HL-60/S4 treated with retinoic acid at 250 ng/mL for 4 days and 3 days (cell line): ENCODE measurements at regions not wholly inside any gene's neighbourhood (a gene's known extent, or its start where the extent isn't known, plus 50 kb on each side); places are given as distances from the start of the nearest gene placed in this dataset.
"Not testable (repeated sequence)": the region's sequence is repeated elsewhere in the genome, so short reads cannot be mapped to it uniquely, and the experiment has no call there.

Experiments used
- in situ Hi-C: fragments of 300-500 bp; cut with MboI; formaldehyde crosslinking; loops from 2 replicates; pipeline ENCODE4 v1.7.0; 2022; ENCODE audit warnings: low sequenced_read_pairs

DNA sequence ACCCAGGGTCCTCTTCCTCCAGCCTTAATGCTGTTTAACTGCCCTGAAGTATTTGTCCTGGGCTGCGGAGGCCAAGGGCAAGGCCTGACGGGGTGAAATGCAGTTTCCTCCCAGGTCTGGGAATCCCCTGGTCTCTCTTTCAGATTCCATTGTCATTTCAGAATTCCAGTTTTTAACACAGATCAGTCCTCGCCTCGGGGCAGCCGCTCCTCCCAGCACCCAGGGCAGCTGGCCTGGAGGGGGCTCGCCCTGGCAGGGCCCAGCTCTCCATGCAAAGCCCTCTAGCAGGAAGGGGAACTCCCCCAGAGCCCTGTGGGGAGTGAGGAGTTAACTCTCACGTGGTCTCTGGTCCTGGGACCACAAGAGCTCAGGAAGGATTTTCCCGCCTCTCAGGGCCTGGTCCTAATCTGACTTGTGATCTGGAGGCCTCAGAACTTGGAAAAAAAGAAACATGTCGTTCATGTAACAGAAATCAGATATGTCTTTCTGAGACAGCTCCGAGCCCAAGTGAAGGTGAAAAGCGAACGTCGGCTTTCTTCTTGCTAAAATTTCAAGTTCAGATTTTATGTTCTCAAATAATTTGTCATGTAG is 265.6 kb upstream of the SFSWAP start:
- in situ Hi-C loops: no loop called here

GRCh38 chr12:131445795-131446194 is 265.1 kb upstream of the SFSWAP start:
- in situ Hi-C loops: no loop called here

DNA sequence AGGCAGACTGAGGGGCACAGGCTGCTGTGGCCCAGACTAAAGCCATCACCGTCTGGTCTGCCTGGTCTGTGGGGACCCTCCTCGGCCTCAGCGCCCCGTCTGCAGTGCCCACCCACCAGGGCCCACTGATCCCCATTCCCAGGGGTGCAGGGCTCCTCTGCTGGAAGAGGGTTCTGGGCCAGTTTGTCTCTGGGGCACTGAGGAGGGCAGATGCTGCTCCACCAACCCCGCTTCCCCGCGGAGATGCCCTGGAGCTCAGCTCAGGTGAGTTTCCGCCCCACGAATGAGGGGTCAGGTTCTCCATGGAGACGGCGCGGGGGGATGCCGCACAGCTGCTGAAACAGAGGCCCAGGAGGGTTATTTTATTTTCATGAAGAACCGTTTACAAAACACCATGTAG is 263.3 kb upstream of the SFSWAP start:
- in situ Hi-C loops: not testable (repeated sequence)

DNA sequence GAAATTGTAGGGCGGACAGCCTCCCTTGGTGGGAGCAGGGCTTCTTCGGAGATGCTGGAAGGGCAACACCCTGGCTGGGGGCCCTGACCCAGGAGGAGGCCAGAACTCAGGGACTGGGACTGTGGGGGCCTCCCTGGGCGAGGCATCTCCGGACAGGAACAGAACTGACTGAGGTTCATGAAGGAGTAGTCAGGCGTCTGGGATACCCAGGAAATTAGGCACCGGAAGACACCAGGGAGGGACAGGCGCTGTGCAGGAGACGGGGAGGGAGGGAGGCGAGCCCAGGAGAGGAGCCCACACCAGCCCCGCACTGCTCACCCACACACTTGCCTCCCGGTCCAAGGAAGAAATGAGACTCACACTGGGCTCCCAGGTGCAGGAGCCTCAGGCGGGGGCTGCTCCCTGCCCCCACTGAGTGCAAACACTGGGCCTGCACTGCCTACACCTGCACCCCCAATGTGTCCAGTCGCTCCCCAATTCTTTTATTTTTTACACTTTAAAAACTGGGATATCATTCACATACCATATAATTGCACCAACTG is 262.6 kb upstream of the SFSWAP start:
- in situ Hi-C loops: no loop called here

GRCh38 chr12:131449027-131449426 is 261.9 kb upstream of the SFSWAP start:
- in situ Hi-C loops: no loop called here

DNA sequence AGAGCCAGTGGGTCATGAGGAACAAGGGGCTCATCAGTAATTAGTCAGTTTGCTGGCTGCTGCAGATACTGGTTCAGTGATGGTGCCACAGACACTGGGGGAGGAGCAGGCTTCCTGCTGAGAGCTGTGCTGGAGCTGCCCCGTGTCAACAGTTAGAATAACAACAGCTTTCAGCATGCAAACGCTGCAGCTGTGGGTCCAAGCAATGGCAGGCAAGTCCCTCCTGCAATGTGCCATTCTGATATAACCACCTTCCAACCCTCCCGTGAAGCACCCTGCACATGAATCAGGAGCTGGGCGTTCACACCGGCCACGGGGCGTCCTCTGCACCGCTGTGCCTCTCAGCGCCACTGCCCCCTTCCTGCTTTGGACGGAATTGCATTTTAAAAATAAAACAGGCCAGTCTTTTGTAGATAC is 258.4 kb upstream of the SFSWAP start:
- in situ Hi-C loops: no loop called here

GRCh38 chr12:131454418-131455217 is 256.3 kb upstream of the SFSWAP start:
- in situ Hi-C loops: no loop called here

- in situ Hi-C loops: no loop called here
Observed at GRCh38 chr12:131455218-131455506, 255.7 kb upstream of the SFSWAP start.

DNA sequence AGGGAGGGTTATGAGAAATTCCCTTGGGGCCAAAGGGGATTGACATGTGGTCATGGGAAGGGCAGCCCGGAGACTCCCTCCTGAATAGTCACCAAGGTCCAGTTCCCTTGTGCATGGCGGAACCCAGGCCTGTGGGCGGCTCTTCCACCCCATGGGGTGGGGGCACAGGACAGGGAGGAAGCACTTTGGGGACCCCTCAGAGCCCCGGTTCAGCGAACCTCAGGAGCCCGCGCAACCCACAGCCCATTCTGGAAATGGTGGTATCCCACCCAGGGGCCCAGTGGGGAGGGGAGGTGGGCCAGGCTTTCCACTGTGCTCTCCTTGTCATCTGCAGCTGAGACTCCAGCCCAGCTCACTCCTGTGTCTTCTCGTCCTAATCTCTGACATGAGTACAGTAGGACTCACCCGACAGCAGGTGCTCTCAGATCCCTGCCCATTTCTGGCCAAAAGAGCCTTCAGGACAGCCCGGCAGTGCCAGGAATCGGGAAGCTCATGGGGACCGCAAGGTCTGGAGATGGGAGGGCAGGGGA is 255.2 kb upstream of the SFSWAP start:
- in situ Hi-C loops: no loop called here

DNA sequence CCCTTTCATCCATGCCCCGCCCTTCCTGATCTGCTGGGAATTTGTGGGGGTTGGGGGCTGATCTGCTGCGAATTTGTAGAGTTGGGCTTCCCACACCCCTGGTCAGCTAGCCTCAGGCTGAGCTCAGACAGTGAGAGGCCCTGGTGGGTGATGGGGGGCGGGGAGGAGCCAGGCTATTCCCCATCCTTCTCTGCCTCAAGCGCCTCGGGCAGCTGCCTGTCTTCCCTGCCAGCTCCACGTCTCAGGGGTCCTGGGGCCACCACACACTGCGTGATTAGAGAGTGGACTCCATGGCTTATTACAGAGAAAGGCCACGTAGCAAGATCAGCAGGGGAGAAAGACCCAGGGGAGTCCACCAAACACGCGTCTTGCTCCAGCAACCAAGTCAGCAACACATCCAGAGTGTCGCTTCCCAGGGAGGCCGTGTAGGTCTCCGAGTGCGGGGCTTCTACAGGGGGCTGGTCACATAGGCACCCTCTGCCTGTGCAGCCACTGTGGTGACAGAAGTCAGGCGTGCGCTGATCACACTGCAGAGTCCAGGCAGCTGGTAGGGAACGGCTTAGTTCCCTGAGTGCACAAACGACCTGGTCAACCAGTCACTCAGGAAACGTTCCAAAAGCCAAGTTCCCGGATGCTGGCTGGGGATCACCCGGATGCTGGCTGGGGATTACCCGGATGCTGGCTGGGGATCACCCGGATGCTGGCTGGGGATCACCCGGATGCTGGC is 254.4 kb upstream of the SFSWAP start:
- in situ Hi-C loops: no loop called here

DNA sequence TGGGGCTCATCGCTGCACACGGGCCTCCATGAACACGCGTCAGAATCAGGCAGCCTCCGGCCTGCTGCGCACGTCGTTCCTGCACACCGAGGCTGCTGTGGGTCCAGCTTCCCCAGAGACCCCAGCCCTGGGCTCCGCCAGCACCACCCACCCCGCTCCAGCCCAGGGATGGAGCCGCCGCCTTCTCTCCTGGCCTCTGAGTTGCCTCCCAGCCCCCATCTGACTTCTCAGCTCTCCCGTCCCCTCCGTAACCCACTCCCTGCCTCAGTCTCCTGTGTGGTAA is 253.9 kb upstream of the SFSWAP start:
- in situ Hi-C loops: no loop called here

DNA sequence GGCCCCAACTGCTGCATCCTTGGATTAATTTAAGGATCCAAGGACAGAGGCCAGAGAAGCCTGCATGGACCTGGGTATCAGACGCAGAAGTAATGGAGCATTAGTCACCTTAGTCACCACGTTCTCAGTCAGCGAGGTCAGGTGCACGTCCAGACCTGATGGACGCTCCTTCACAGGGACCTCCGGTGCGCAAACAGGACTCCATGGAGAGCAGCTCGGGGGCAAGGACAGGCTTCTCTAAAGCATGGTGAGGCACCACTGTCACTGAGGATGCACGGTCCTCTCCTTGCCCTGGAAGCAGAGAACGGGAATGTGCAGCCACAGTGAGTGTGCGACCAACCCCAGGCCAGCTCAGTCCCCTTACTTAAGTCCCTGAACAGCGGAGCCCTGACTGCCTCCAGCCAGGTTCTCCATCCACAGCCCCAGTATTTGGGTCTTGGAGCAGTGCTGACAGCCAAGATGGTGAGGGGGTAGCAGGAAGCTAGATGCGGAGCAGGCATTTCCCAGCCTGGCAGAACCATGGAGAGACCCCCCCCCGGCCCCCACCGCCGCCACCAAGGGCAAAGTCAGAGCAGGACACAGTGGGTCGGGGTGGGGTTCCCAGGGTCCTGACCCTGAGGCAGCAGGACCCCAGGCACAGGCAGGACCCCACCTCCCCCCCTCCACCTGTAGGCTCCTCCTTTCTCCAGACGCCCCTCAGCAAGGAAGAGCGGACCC is 253.4 kb upstream of the SFSWAP start:
- in situ Hi-C loops: no loop called here

DNA sequence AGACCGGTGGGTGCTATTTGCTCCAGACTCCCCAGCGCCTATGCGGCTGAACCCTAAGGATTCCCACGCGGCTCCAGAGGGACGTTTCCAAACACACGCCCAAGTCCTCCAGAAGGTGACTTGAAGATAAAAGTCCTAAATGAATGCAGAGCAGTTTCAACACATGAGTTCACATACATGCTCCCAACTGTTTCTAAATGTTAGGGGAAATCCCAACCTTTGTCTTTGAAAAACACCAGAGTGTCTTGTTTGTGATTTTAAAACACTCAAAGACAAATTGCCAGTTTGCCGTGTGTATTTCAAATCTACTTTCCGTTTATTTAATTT is 252.9 kb upstream of the SFSWAP start:
- in situ Hi-C loops: no loop called here

GRCh38 chr12:131458931-131459772 is 251.7 kb upstream of the SFSWAP start:
- in situ Hi-C loops: no loop called here

- in situ Hi-C loops: no loop called here
Observed at GRCh38 chr12:131459773-131460365, 251.0 kb upstream of the SFSWAP start.

GRCh38 chr12:131460520-131460919 is 250.4 kb upstream of the SFSWAP start:
- in situ Hi-C loops: no loop called here

DNA sequence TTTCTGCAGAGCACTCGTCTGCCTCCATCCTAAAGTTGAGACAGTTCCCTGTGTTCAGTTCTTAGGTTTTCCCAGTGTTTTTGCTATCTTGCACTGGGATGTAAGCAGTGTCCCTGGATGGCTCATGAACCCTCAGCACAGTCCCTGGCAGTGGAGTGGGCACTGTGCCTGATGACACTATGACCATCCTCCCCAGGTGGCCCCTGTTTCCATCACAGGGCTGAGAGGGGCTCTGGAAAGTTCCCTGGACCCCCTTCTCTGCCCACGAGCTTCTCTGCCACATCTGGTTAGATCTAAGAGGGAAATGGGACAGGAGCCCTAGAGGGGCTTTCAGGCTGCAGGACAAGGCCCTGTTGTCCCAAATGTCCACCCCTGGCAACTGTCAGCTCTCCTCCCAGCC is 249.8 kb upstream of the SFSWAP start:
- in situ Hi-C loops: no loop called here

DNA sequence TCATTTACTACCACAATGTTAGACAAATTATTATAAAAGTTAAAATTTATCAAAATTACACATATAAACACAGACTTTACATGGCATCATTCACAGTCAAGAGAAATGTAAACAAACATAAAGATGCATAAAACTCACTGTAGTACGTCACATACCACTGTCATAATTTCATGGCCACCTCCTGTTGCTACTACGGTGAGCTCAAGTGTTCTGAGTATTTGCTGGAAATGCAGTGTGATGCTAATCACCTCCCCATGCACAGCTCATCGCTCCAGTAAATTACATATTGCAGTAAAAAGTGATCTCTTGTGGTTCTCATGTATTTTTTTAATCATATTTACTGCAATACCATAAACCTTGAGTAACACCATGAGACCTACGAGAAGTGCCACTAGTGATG is 247.7 kb upstream of the SFSWAP start:
- in situ Hi-C loops: no loop called here

DNA sequence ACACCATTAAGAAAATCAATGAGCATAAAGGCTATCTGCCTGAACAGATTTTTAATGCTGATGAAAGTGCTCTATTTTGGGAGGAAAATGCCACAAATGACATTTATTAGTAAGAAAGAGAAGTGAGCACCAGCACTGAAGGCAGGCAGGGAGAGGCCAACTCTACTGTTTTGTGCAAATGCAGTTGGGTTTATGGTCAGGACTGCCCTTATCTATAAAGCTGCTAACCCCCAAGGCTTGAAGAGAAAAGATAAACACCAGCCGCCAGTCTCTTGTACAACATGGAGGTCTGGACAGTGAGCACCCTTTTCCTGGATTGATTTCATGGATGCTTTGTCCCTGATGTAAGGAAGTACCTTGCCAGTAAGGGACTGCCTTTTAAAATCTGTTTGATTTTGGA is 246.8 kb upstream of the SFSWAP start:
- in situ Hi-C loops: no loop called here

DNA sequence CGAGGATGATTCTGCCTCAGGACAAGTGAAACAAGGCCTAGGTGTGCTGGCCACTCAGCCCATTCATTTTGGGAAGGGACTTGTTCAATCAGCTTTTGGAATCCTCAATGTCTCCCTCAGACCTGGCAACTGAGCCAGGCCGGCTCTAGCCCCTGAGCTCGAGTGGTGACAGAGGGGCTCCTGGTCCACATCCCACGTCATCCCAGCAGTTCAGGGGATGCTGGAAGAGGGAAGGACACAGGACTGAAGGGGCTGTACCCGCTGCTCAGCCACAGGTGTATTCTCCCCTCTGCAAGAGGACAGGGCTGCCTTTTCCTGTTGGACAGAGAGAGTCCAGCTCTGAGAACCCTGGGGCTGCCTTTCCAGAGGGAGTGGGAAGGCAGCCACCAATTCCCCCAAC is 244.6 kb upstream of the SFSWAP start:
- in situ Hi-C loops: no loop called here
